Fibroblast of peridontal ligament (primary cell): ENCODE measurements at regions not wholly inside any gene's neighbourhood (a gene's known extent, or its start where the extent isn't known, plus 50 kb on each side); places are given as distances from the start of the nearest gene placed in this dataset.
"Not testable (repeated sequence)": the region's sequence is repeated elsewhere in the genome, so short reads cannot be mapped to it uniquely, and the experiment has no call there.

Experiments
- DNase-seq: peaks from one replicate; pipeline ENCODE4 v3.0.0-alpha.2; 2010; ENCODE audit errors: extremely low read depth

- no peak for DNase-seq
These were observed 385.8 kb upstream of the KLF6 start for GRCh38 chr10:4170633-4171314.

- DNase-seq: no peak
These were observed 385.2 kb upstream of the KLF6 start for GRCh38 chr10:4170181-4170580.

- no peak for DNase-seq
These were observed 384.4 kb upstream of the KLF6 start for GRCh38 chr10:4169448-4169847.

- DNase-seq: no peak
These were observed 382.2 kb upstream of the KLF6 start for GRCh38 chr10:4167216-4167615.

- DNase-seq: peak; percentile 45
These were observed 377.7 kb upstream of the KLF6 start for GRCh38 chr10:4162571-4163286.

- no peak for DNase-seq
These were observed 374.2 kb upstream of the KLF6 start for GRCh38 chr10:4159173-4159572.

- no peak for DNase-seq
These were observed 369.2 kb upstream of the KLF6 start for GRCh38 chr10:4154191-4154715.

- no peak for DNase-seq
These were observed 366.5 kb upstream of the KLF6 start for GRCh38 chr10:4151466-4151865.

GRCh38 chr10:4150676-4151075 is 365.7 kb upstream of the KLF6 start:
- DNase-seq: no peak

- DNase-seq: not testable (repeated sequence)
These were observed 364.5 kb upstream of the KLF6 start for GRCh38 chr10:4149460-4149859.

- DNase-seq: no peak
These were observed 362.2 kb upstream of the KLF6 start for GRCh38 chr10:4147245-4147644.

- DNase-seq: peak; percentile 25
These were observed 359.8 kb upstream of the KLF6 start for GRCh38 chr10:4144817-4145216.

GRCh38 chr10:4141471-4141870 is 356.5 kb upstream of the KLF6 start:
- DNase-seq: peak; percentile 29

- DNase-seq: peak; percentile 27
These were observed 353.2 kb upstream of the KLF6 start for GRCh38 chr10:4138146-4138721.

- DNase-seq: no peak
These were observed 352.3 kb upstream of the KLF6 start for GRCh38 chr10:4137299-4137698.

GRCh38 chr10:4136121-4136520 is 351.1 kb upstream of the KLF6 start:
- DNase-seq: no peak

GRCh38 chr10:4132216-4132556 is 347.2 kb upstream of the KLF6 start:
- DNase-seq: no peak

GRCh38 chr10:4131407-4132215 is 346.6 kb upstream of the KLF6 start:
- peak; percentile 95 for DNase-seq

GRCh38 chr10:4130685-4131084 is 345.7 kb upstream of the KLF6 start:
- DNase-seq: no peak

- no peak for DNase-seq
These were observed 345.0 kb upstream of the KLF6 start for GRCh38 chr10:4129866-4130477.

GRCh38 chr10:4127518-4128315 is 342.7 kb upstream of the KLF6 start:
- no peak for DNase-seq
